HepG2 (cell line): ENCODE measurements at regions not wholly inside any gene's neighbourhood (a gene's known extent, or its start where the extent isn't known, plus 50 kb on each side); places are given as distances from the start of the nearest gene placed in this dataset.

Experiments
- ATAC-seq: fragments of 200-7000 bp; cut with Tn5 transposase; 3 replicates; pipeline ENCODE4 v1.9.1; 2020; ENCODE audit warnings: mild to moderate bottlenecking, moderate library complexity
- BruUV-seq: library from RNA; stranded (reverse); fragments of 400-500 nt; replicated peaks from 2 replicates; lab custom pipeline; 2021; lab: Mats Ljungman, UMichigan
- CTCF ChIA-PET: fragments of 300-600 bp; formaldehyde crosslinking; extraction: SDS; loops from one replicate; lab custom pipeline; 2021; ENCODE audit warnings: low total read pairs, inconsistent platforms, low intra/inter-chr PET ratio; lab: Yijun Ruan, JAX
- POLR2A ChIA-PET: fragments of 350-600 bp; sonication (Branson Sonifier 250); formaldehyde crosslinking; loops from one replicate; lab custom pipeline; 2020; ENCODE audit warnings: antibody characterized with exemption, inconsistent platforms; lab: Yijun Ruan, JAX
- DNase-seq: peaks from one replicate; pipeline ENCODE4 v3.0.0-alpha.2; 2015; ENCODE audit warnings: low spot score
- FAIRE-seq: peaks from 3 replicates; lab custom pipeline; 2011; peaks lifted over from hg19 to GRCh38; lab: Jason Lieb, UNC
- H2AFZ ChIP-seq: one replicate; pipeline ENCODE4 v1.6.1; 2011; ENCODE audit warnings: low read length, inconsistent platforms
- H3K27ac ChIP-seq: fragments of 300-600 bp; 3 replicates; pipeline ENCODE4 v1.8.0; 2011; ENCODE audit warnings: mixed run types, mild to moderate bottlenecking, mixed read lengths, low read length, inconsistent platforms; ENCODE audit not compliant: insufficient read depth; ENCODE audit errors: extremely low read length
- H3K27me3 ChIP-seq, 2 experiments: fragments of 200-600 bp in 1 of 2; 2 replicates in 1 of 2; 3 replicates in 1 of 2; pipeline versions ENCODE4 v1.6.0 to v1.8.0; 2011; ENCODE audit warnings: low read length in 2 of 2, mild to moderate bottlenecking in 2 of 2, moderate library complexity in 2 of 2, inconsistent platforms in 1 of 2; ENCODE audit not compliant: insufficient read depth in 2 of 2, control insufficient read depth in 1 of 2
- H3K36me3 ChIP-seq, 2 experiments: fragments of 200-600 bp in 1 of 2; replicated peaks in 1 of 2; 2 replicates in 1 of 2; 3 replicates in 1 of 2; pipeline versions ENCODE4 v1.5.1 to v1.8.0; 2011; ENCODE audit warnings: low read length in 2 of 2, inconsistent platforms in 1 of 2; ENCODE audit not compliant: insufficient read depth in 2 of 2, control insufficient read depth in 1 of 2
- H3K4me1 ChIP-seq: 2 replicates; pipeline ENCODE4 v1.5.1; 2012; ENCODE audit warnings: low read length, inconsistent platforms; ENCODE audit not compliant: insufficient read depth
- H3K4me2 ChIP-seq: 2 replicates; pipeline ENCODE4 v1.6.0; 2011; ENCODE audit warnings: low read depth, low read length, inconsistent platforms
- H3K4me3 ChIP-seq, 3 experiments: fragments of 200-600 bp in 1 of 3; sonication (generic), shearing (Covaris generic) in 1 of 3; replicated peaks in 1 of 3; 2 replicates each; pipeline ENCODE4 v1.5.1; 2011 to 2016; ENCODE audit warnings: low read length in 3 of 3, inconsistent platforms in 2 of 3, low read depth in 2 of 3, mild to moderate bottlenecking in 2 of 3, control low read depth in 1 of 3, mixed read lengths in 1 of 3; ENCODE audit not compliant: insufficient read depth in 1 of 3
- H3K79me2 ChIP-seq: one replicate; pipeline ENCODE4 v1.6.1; 2011; ENCODE audit warnings: low read length, inconsistent platforms; ENCODE audit not compliant: insufficient read depth
- H3K9ac ChIP-seq: 2 replicates; pipeline ENCODE4 v1.6.0; 2011; ENCODE audit warnings: mild to moderate bottlenecking, low read depth, low read length, inconsistent platforms; ENCODE audit not compliant: insufficient read depth
- H3K9me3 ChIP-seq: 2 replicates; pipeline ENCODE4 v1.5.1; 2012; ENCODE audit warnings: mild to moderate bottlenecking, low read length
- H4K20me1 ChIP-seq: 2 replicates; pipeline ENCODE4 v1.6.0; 2011; ENCODE audit warnings: inconsistent platforms, mild to moderate bottlenecking, low read length, moderate library complexity; ENCODE audit not compliant: insufficient read depth
- AGO2 ChIP-seq: fragments of 200-400 bp; formaldehyde crosslinking; optimal IDR thresholded peaks from 2 replicates; pipeline ENCODE3; 2017; ENCODE audit warnings: mild to moderate bottlenecking, low read depth, low read length, moderate library complexity
- CENPX ChIP-seq: sonication (generic); formaldehyde crosslinking; IDR thresholded peaks from 2 replicates; pipeline ENCODE4 v1.9.0; 2021; ENCODE audit warnings: mild to moderate bottlenecking, missing genetic modification reagents, moderate library complexity
- DDIT3 ChIP-seq: sonication (generic); formaldehyde crosslinking; IDR thresholded peaks from 2 replicates; pipeline ENCODE4 v1.4.0; 2020; ENCODE audit warnings: mild to moderate bottlenecking, missing genetic modification reagents
- FLYWCH1 ChIP-seq: sonication (generic); formaldehyde crosslinking; IDR thresholded peaks from 2 replicates; pipeline ENCODE4 v1.8.1; 2023; ENCODE audit warnings: mild to moderate bottlenecking, missing genetic modification reagents
- FOXP1 ChIP-seq, 2 experiments: fragments of 450-650 bp in 1 of 2; IDR thresholded peaks; 2 replicates each; pipeline ENCODE4 v1.6.1; 2017 to 2018; ENCODE audit warnings: antibody characterized with exemption in 1 of 2
- GABPB1 ChIP-seq: IDR thresholded peaks from 2 replicates; pipeline ENCODE4 v1.6.1; 2016; ENCODE audit warnings: mild to moderate bottlenecking, missing genetic modification reagents, moderate library complexity, missing compliant biosample characterization
- JARID2 ChIP-seq: sonication (generic); formaldehyde crosslinking; IDR thresholded peaks from 2 replicates; pipeline ENCODE4 v1.8.1; 2023; ENCODE audit warnings: missing genetic modification reagents, inconsistent platforms; ENCODE audit not compliant: insufficient replicate concordance
- LCORL ChIP-seq, 2 experiments: fragments of 450-650 bp in 1 of 2; sonication (generic) in 1 of 2; formaldehyde crosslinking in 1 of 2; IDR thresholded peaks; 2 replicates each; pipeline versions ENCODE4 v1.5.0 to v1.6.1; 2017 to 2020; ENCODE audit warnings: antibody characterized with exemption in 1 of 2, missing genetic modification reagents in 1 of 2
- SALL2 ChIP-seq: sonication (generic); formaldehyde crosslinking; IDR thresholded peaks from 2 replicates; pipeline ENCODE4 v1.8.1; 2023; ENCODE audit warnings: mild to moderate bottlenecking, missing genetic modification reagents, inconsistent platforms
- THAP8 ChIP-seq: sonication (generic); formaldehyde crosslinking; IDR thresholded peaks from 2 replicates; pipeline ENCODE4 v1.5.1; 2020; ENCODE audit warnings: missing genetic modification reagents, mild to moderate bottlenecking, borderline replicate concordance
- TRIM24 ChIP-seq: sonication (generic); formaldehyde crosslinking; IDR thresholded peaks from 2 replicates; pipeline ENCODE4 v1.8.0; 2022; ENCODE audit warnings: mild to moderate bottlenecking, missing genetic modification reagents
- ZBTB43 ChIP-seq: sonication (generic); formaldehyde crosslinking; conservative IDR thresholded peaks from 2 replicates; pipeline ENCODE4 v1.4.0; 2020; ENCODE audit warnings: missing genetic modification reagents
- ZNF383 ChIP-seq: sonication (generic); formaldehyde crosslinking; IDR thresholded peaks from 2 replicates; pipeline ENCODE4 v1.4.0; 2020; ENCODE audit warnings: missing genetic modification reagents, mild to moderate bottlenecking, borderline replicate concordance
- ZNF547 ChIP-seq: sonication (generic); formaldehyde crosslinking; IDR thresholded peaks from 2 replicates; pipeline ENCODE4 v1.5.1; 2020; ENCODE audit warnings: mild to moderate bottlenecking, missing genetic modification reagents
- ZNF776 ChIP-seq: sonication (generic); formaldehyde crosslinking; IDR thresholded peaks from 2 replicates; pipeline ENCODE4 v1.4.0; 2020; ENCODE audit warnings: mild to moderate bottlenecking, missing genetic modification reagents
- ZNF788 ChIP-seq: sonication (generic); formaldehyde crosslinking; IDR thresholded peaks from 2 replicates; pipeline ENCODE4 v1.5.0; 2020; ENCODE audit warnings: mild to moderate bottlenecking, missing genetic modification reagents, borderline replicate concordance
- ZNF850 ChIP-seq: sonication (generic); formaldehyde crosslinking; conservative IDR thresholded peaks from 2 replicates; pipeline ENCODE4 v1.9.0; 2021; ENCODE audit warnings: mild to moderate bottlenecking, missing genetic modification reagents
- WGBS: methylation state at CpG from one replicate; pipeline ENCODE4 v1.1.6; 2017; ENCODE audit warnings: low lambda C conversion rate; 5-methylcytosine and 5-hydroxymethylcytosine counted together
- in situ Hi-C: cut with HindIII; loops from 2 replicates; pipeline ENCODE4 v1.10.0; 2017; ENCODE audit warnings: low pct_unique_long_range_greater_than_20kb; ENCODE audit not compliant: extremely low pct_ligation_motif_present
- intact Hi-C: fragments of 100-400 bp; cut with micrococcal nuclease; formaldehyde crosslinking; loops from one replicate; pipeline ENCODE4 v1.10.0; 2022; ENCODE audit not compliant: unreplicated experiment

GRCh38 chr10:14438057-14438456, 107.3 kb upstream of the FRMD4A start:
- H3K9ac ChIP-seq: no peak overlapping the region
- ChIA-PET POLR2A (no interaction called here), CTCF (no interaction called here)
- TF ChIP-seq JARID2 (CRISPR knock-in tag): no peak
- TF ChIP-seq LCORL (IDR thresholded peaks at IDR 0.05): peak; percentile 52; the same call in 1 of the 2 replicates
- no peak for TF ChIP-seq LCORL (CRISPR knock-in tag; IDR thresholded peaks at IDR 0.05)
- H3K27me3 ChIP-seq: peaks cover 0 to 2% of the 10 kb centered on the region in 2 experiments; a peak in 1 of 5 replicates
- H3K4me3 ChIP-seq: no peak overlapping the region
- no peaks in the 10 kb centered on the region for H4K20me1 ChIP-seq
- 0% methylated on average over 1 of the region's 1 CpG for WGBS
- no peaks in the 10 kb centered on the region for H3K79me2 ChIP-seq
- FAIRE-seq (no peak), DNase-seq (no peak), ATAC-seq (no peak)
- H3K9me3 ChIP-seq: no peaks in the 10 kb centered on the region
- no peak overlapping the region for H2AFZ ChIP-seq
- H3K4me1 ChIP-seq: no peaks in the 10 kb centered on the region
- in situ Hi-C loops: no loop called here
- no peaks in the 10 kb centered on the region for H3K36me3 ChIP-seq
- intact Hi-C loops: no loop called here
- BruUV-seq: no TSS peak
- no peak overlapping the region for H3K27ac ChIP-seq
- H3K4me2 ChIP-seq: no peak overlapping the region

GRCh38 chr10:14435976-14436632, 105.4 kb upstream of the FRMD4A start:
- H3K36me3 ChIP-seq: no peaks in the 10 kb centered on the region
- no peak overlapping the region for H3K27ac ChIP-seq
- in situ Hi-C loops (no loop called here), intact Hi-C loops (no loop called here)
- POLR2A ChIA-PET: no interaction called here
- DNase-seq (no peak), FAIRE-seq (no peak), ATAC-seq (no peak)
- H3K9me3 ChIP-seq: no peaks in the 10 kb centered on the region
- H3K79me2 ChIP-seq: no peaks in the 10 kb centered on the region
- H4K20me1 ChIP-seq: no peaks in the 10 kb centered on the region
- H3K4me1 ChIP-seq: no peaks in the 10 kb centered on the region
- H3K27me3 ChIP-seq: peaks cover 0 to 2% of the 10 kb centered on the region in 2 experiments; a peak in 1 of 5 replicates
- no peak overlapping the region for H2AFZ ChIP-seq
- H3K9ac ChIP-seq: no peak overlapping the region
- H3K4me3 ChIP-seq: no peak overlapping the region
- CTCF ChIA-PET: no interaction called here
- 2% methylated on average over 7 of the region's 7 CpGs for WGBS
- no TSS peak for BruUV-seq
- H3K4me2 ChIP-seq: no peak overlapping the region
- TF ChIP-seq FOXP1 (IDR thresholded peaks at IDR 0.05) (no peak), FOXP1 (CRISPR knock-in tag; IDR thresholded peaks at IDR 0.05) (no peak), ZNF850 (CRISPR knock-in tag) (no peak), THAP8 (no peak), ZNF776 (CRISPR knock-in tag) (no peak), GABPB1 (CRISPR knock-in tag) (no peak), FLYWCH1 (CRISPR knock-in tag) (no peak), CENPX (CRISPR knock-in tag) (no peak), DDIT3 (CRISPR knock-in tag) (no peak), SALL2 (CRISPR knock-in tag) (no peak), ZBTB43 (no peak), AGO2 (no peak), ZNF547 (CRISPR knock-in tag) (no peak), ZNF383 (CRISPR knock-in tag) (no peak), TRIM24 (no peak), ZNF788 (CRISPR knock-in tag) (no peak)
